Fibroblast of lung (primary cell): ENCODE measurements at regions not wholly inside any gene's neighbourhood (a gene's known extent, or its start where the extent isn't known, plus 50 kb on each side); places are given as distances from the start of the nearest gene placed in this dataset.

ENCODE experiments used
- DNase-seq, 2 donors: peaks; one replicate each; pipeline versions ENCODE4 v3.0.0 to v3.0.0-alpha.2; 2010; ENCODE audit warnings: low read depth in 2 of 2
- H2AFZ ChIP-seq: 2 replicates; pipeline ENCODE4 v1.5.1; 2012; ENCODE audit warnings: low read length, control low read depth, inconsistent platforms
- H3K27ac ChIP-seq: 2 replicates; pipeline ENCODE4 v1.5.1; 2011; ENCODE audit warnings: low read length, control low read depth; ENCODE audit not compliant: insufficient read depth
- H3K27me3 ChIP-seq: 2 replicates; pipeline ENCODE4 v1.5.1; 2011; ENCODE audit warnings: mild to moderate bottlenecking, low read length; ENCODE audit not compliant: control insufficient read depth, insufficient read depth
- H3K36me3 ChIP-seq: 2 replicates; pipeline ENCODE4 v1.5.1; 2011; ENCODE audit warnings: low read length; ENCODE audit not compliant: control insufficient read depth, insufficient read depth
- H3K4me1 ChIP-seq: 2 replicates; pipeline ENCODE4 v1.5.1; 2011; ENCODE audit warnings: low read length; ENCODE audit not compliant: control insufficient read depth, insufficient read depth; ENCODE audit errors: extremely low read depth
- H3K4me2 ChIP-seq: 2 replicates; pipeline ENCODE4 v1.5.1; 2011; ENCODE audit warnings: low read length, control low read depth; ENCODE audit not compliant: insufficient read depth; ENCODE audit errors: extremely low read depth
- H3K4me3 ChIP-seq, 4 experiments: fragments of 200-600 bp in 1 of 4; sonication (generic) in 1 of 4; replicated peaks in 1 of 4; 2 replicates each; pipeline ENCODE4 v1.5.1; 2011 to 2016; ENCODE audit warnings: low read length in 4 of 4, low read depth in 3 of 4, mild to moderate bottlenecking in 3 of 4, control low read depth in 2 of 4, inconsistent platforms in 1 of 4, mixed read lengths in 1 of 4; ENCODE audit not compliant: insufficient read depth in 1 of 4; ENCODE audit errors: control extremely low read depth in 1 of 4
- H3K79me2 ChIP-seq: 2 replicates; pipeline ENCODE4 v1.5.1; 2012; ENCODE audit warnings: mild to moderate bottlenecking, low read length, inconsistent platforms; ENCODE audit not compliant: control insufficient read depth, insufficient read depth
- H3K9ac ChIP-seq: 2 replicates; pipeline ENCODE4 v1.5.1; 2011; ENCODE audit warnings: mild to moderate bottlenecking, low read length, control low read depth; ENCODE audit not compliant: insufficient read depth
- H3K9me3 ChIP-seq: 2 replicates; pipeline ENCODE4 v1.5.1; 2012; ENCODE audit warnings: low read depth, low read length; ENCODE audit not compliant: control insufficient read depth, insufficient read depth
- H4K20me1 ChIP-seq: 2 replicates; pipeline ENCODE4 v1.5.1; 2011; ENCODE audit warnings: low read length; ENCODE audit not compliant: control insufficient read depth, insufficient read depth; ENCODE audit errors: extremely low read depth
- CTCF ChIP-seq, 2 donors: IDR thresholded peaks in 1 of 2; conservative IDR thresholded peaks in 1 of 2; 1 replicate in 1 of 2; 2 replicates in 1 of 2; pipeline ENCODE4 v1.5.1; 2011 to 2012; ENCODE audit warnings: low read length in 2 of 2, control low read depth in 1 of 2, inconsistent platforms in 1 of 2, low read depth in 1 of 2, mild to moderate bottlenecking in 1 of 2
- EZH2 ChIP-seq: IDR thresholded peaks from 2 replicates; pipeline ENCODE4 v1.5.1; 2012; ENCODE audit warnings: low read length, control low read depth, mild to moderate bottlenecking; ENCODE audit errors: missing control alignments

- no peak overlapping the region for H3K4me3 ChIP-seq
- H2AFZ ChIP-seq: peak overlapping the region; percentile 35
- H3K9ac ChIP-seq: no peak overlapping the region
- H3K4me2 ChIP-seq: peak overlapping the region; percentile 70
- H3K36me3 ChIP-seq: no peaks in the 10 kb centered on the region
- H3K4me1 ChIP-seq: peaks cover 27% of the 10 kb centered on the region
- H3K27me3 ChIP-seq: no peaks in the 10 kb centered on the region
- no peak for TF ChIP-seq CTCF (conservative IDR thresholded peaks at IDR 0.05 in 1 of 2, IDR thresholded peaks at IDR 0.05 in 1 of 2; ENCODE audit: low read depth in 1 of 2, low read length in 2 of 2)
- TF ChIP-seq EZH2: no peak
- no peaks in the 10 kb centered on the region for H3K9me3 ChIP-seq
- H4K20me1 ChIP-seq: no peaks in the 10 kb centered on the region
- DNase-seq: peak; percentile 71 to 95
- no peaks in the 10 kb centered on the region for H3K79me2 ChIP-seq
- H3K27ac ChIP-seq: peak overlapping the region; percentile 94
These were observed 69.8 kb upstream of the RAI14 start for GRCh38 chr5:34586117-34586885.

- Histone ChIP-seq H3K4me3 (peak overlapping the region; percentile 9 to 31 (median 26)), H4K20me1 (no peaks in the 10 kb centered on the region), H3K4me2 (peak overlapping the region; percentile 85), H3K4me1 (peaks cover 27% of the 10 kb centered on the region), H3K79me2 (no peaks in the 10 kb centered on the region), H3K27ac (peak overlapping the region; percentile 94), H3K36me3 (no peaks in the 10 kb centered on the region), H3K9me3 (no peaks in the 10 kb centered on the region), H3K27me3 (no peaks in the 10 kb centered on the region), H3K9ac (peak overlapping the region; percentile 34), H2AFZ (peak overlapping the region; percentile 58)
- no peak for TF ChIP-seq CTCF (conservative IDR thresholded peaks at IDR 0.05 in 1 of 2, IDR thresholded peaks at IDR 0.05 in 1 of 2; ENCODE audit: low read depth in 1 of 2, low read length in 2 of 2)
- no peak for TF ChIP-seq EZH2
- DNase-seq: peak; percentile 67
These were observed 68.5 kb upstream of the RAI14 start for GRCh38 chr5:34587355-34588241.

- no peaks in the 10 kb centered on the region for H3K79me2 ChIP-seq
- no peaks in the 10 kb centered on the region for H3K27me3 ChIP-seq
- no peaks in the 10 kb centered on the region for H3K9me3 ChIP-seq
- DNase-seq: no peak
- no peak overlapping the region for H3K27ac ChIP-seq
- no peak overlapping the region for H3K9ac ChIP-seq
- no peak overlapping the region for H2AFZ ChIP-seq
- peaks cover 27% of the 10 kb centered on the region for H3K4me1 ChIP-seq
- no peaks in the 10 kb centered on the region for H3K36me3 ChIP-seq
- TF ChIP-seq EZH2: no peak
- TF ChIP-seq CTCF (conservative IDR thresholded peaks at IDR 0.05 in 1 of 2, IDR thresholded peaks at IDR 0.05 in 1 of 2; ENCODE audit: low read depth in 1 of 2, low read length in 2 of 2): no peak
- H3K4me2 ChIP-seq: no peak overlapping the region
- H3K4me3 ChIP-seq: no peak overlapping the region
- no peaks in the 10 kb centered on the region for H4K20me1 ChIP-seq
These were observed 66.3 kb upstream of the RAI14 start for GRCh38 chr5:34589832-34590231.
